Large intestine (tissue), 3 donors: ENCODE measurements at regions not wholly inside any gene's neighbourhood (a gene's known extent, or its start where the extent isn't known, plus 50 kb on each side); places are given as distances from the start of the nearest gene placed in this dataset.

Experiments
- DNase-seq, 2 donors: peaks; one replicate each; pipeline versions ENCODE4 v3.0.0 to v3.0.0-alpha.2; 2013
- H3K27ac ChIP-seq: one replicate; pipeline ENCODE4 v1.5.1; 2013; ENCODE audit warnings: low read length
- H3K27me3 ChIP-seq: 2 replicates; pipeline ENCODE4 v1.6.1; 2013; ENCODE audit warnings: low read length; ENCODE audit not compliant: control insufficient read depth, insufficient read depth
- H3K36me3 ChIP-seq: 2 replicates; pipeline ENCODE4 v1.6.1; 2013; ENCODE audit warnings: low read length; ENCODE audit not compliant: control insufficient read depth, insufficient read depth
- H3K4me1 ChIP-seq: one replicate; pipeline ENCODE4 v1.6.1; 2013; ENCODE audit warnings: low read length; ENCODE audit not compliant: control insufficient read depth, insufficient read depth
- H3K4me3 ChIP-seq: one replicate; pipeline ENCODE4 v1.5.1; 2013; ENCODE audit warnings: low read length
- H3K9me3 ChIP-seq: one replicate; pipeline ENCODE4 v1.6.1; 2013; ENCODE audit warnings: mild to moderate bottlenecking, low read depth, low read length, moderate library complexity; ENCODE audit not compliant: control insufficient read depth
- WGBS: methylation state at CpG from one replicate; pipeline ENCODE4 v1.1.5; 2013; ENCODE audit warnings: low lambda C conversion rate; ENCODE audit not compliant: insufficient coverage; 5-methylcytosine and 5-hydroxymethylcytosine counted together

- Histone ChIP-seq H3K4me1 (peaks cover 6% of the 10 kb centered on the region), H3K9me3 (peaks cover 6% of the 10 kb centered on the region), H3K27me3 (no peaks in the 10 kb centered on the region), H3K27ac (no peak overlapping the region), H3K4me3 (no peak overlapping the region), H3K36me3 (no peaks in the 10 kb centered on the region)
- DNase-seq, result no peak
- WGBS, result no CpG with 5 or more reads among the region's 5 CpGs
Measured at GRCh38 chr7:33714208-33714607, 191.1 kb upstream of the BMPER start.

- DNase-seq, result peak in 1 of 2 donors; percentile 56
- H3K27ac ChIP-seq, result peak overlapping the region; percentile 16
- no peaks in the 10 kb centered on the region for H3K36me3 ChIP-seq
- no peaks in the 10 kb centered on the region for H3K27me3 ChIP-seq
- no peak overlapping the region for H3K4me3 ChIP-seq
- peaks cover 6% of the 10 kb centered on the region for H3K9me3 ChIP-seq
- WGBS, result 33% methylated on average over 1 of the region's 2 CpGs
- H3K4me1 ChIP-seq, result peaks cover 6% of the 10 kb centered on the region
Measured at GRCh38 chr7:33716581-33717477, 188.5 kb upstream of the BMPER start.

GRCh38 chr7:33719059-33719581, 186.2 kb upstream of the BMPER start:
- Histone ChIP-seq H3K36me3 (no peaks in the 10 kb centered on the region), H3K27me3 (no peaks in the 10 kb centered on the region), H3K4me3 (no peak overlapping the region), H3K4me1 (peaks cover 12% of the 10 kb centered on the region), H3K9me3 (peaks cover 6% of the 10 kb centered on the region), H3K27ac (no peak overlapping the region)
- no peak for DNase-seq
- WGBS, result no CpG with 5 or more reads among the region's 5 CpGs

- Histone ChIP-seq H3K36me3 (no peaks in the 10 kb centered on the region), H3K27me3 (no peaks in the 10 kb centered on the region), H3K9me3 (no peaks in the 10 kb centered on the region), H3K4me1 (peaks cover 12% of the 10 kb centered on the region), H3K4me3 (no peak overlapping the region), H3K27ac (no peak overlapping the region)
- no peak for DNase-seq
- 100% methylated on average over 3 of the region's 4 CpGs for WGBS
Measured at GRCh38 chr7:33720139-33720538, 185.2 kb upstream of the BMPER start.

GRCh38 chr7:33720870-33721269, 184.5 kb upstream of the BMPER start:
- Histone ChIP-seq H3K9me3 (no peaks in the 10 kb centered on the region), H3K27ac (no peak overlapping the region), H3K36me3 (no peaks in the 10 kb centered on the region), H3K4me1 (peaks cover 12% of the 10 kb centered on the region), H3K27me3 (no peaks in the 10 kb centered on the region), H3K4me3 (no peak overlapping the region)
- no peak for DNase-seq
- no CpG with 5 or more reads among the region's 3 CpGs for WGBS

- DNase-seq, result no peak
- Histone ChIP-seq H3K36me3 (no peaks in the 10 kb centered on the region), H3K27ac (no peak overlapping the region), H3K9me3 (no peaks in the 10 kb centered on the region), H3K4me3 (no peak overlapping the region), H3K27me3 (no peaks in the 10 kb centered on the region), H3K4me1 (peaks cover 10% of the 10 kb centered on the region)
- no CpG with 5 or more reads among the region's 4 CpGs for WGBS
Measured at GRCh38 chr7:33721895-33722294, 183.4 kb upstream of the BMPER start.

GRCh38 chr7:33722383-33723101, 182.8 kb upstream of the BMPER start:
- Histone ChIP-seq H3K9me3 (no peaks in the 10 kb centered on the region), H3K36me3 (no peaks in the 10 kb centered on the region), H3K4me3 (no peak overlapping the region), H3K4me1 (peaks cover 6% of the 10 kb centered on the region), H3K27me3 (no peaks in the 10 kb centered on the region), H3K27ac (no peak overlapping the region)
- WGBS, result 60% methylated on average over 1 of the region's 15 CpGs
- DNase-seq, result peak; percentile 48 to 54

GRCh38 chr7:33724201-33724600, 181.1 kb upstream of the BMPER start:
- H3K9me3 ChIP-seq, result no peaks in the 10 kb centered on the region
- H3K4me3 ChIP-seq, result no peak overlapping the region
- H3K27me3 ChIP-seq, result no peaks in the 10 kb centered on the region
- peaks cover 6% of the 10 kb centered on the region for H3K4me1 ChIP-seq
- WGBS, result no CpG with 5 or more reads among the region's 3 CpGs
- H3K27ac ChIP-seq, result no peak overlapping the region
- no peaks in the 10 kb centered on the region for H3K36me3 ChIP-seq
- DNase-seq, result no peak

- Histone ChIP-seq H3K4me3 (no peak overlapping the region), H3K27me3 (no peaks in the 10 kb centered on the region), H3K9me3 (no peaks in the 10 kb centered on the region), H3K27ac (no peak overlapping the region), H3K36me3 (no peaks in the 10 kb centered on the region), H3K4me1 (peaks cover 6% of the 10 kb centered on the region)
- no peak for DNase-seq
- WGBS, result 85% methylated on average over 2 of the region's 7 CpGs
Measured at GRCh38 chr7:33725111-33726025, 180.0 kb upstream of the BMPER start.

- Histone ChIP-seq H3K36me3 (no peaks in the 10 kb centered on the region), H3K27ac (no peak overlapping the region), H3K4me3 (no peak overlapping the region), H3K9me3 (no peaks in the 10 kb centered on the region), H3K27me3 (no peaks in the 10 kb centered on the region), H3K4me1 (peaks cover 6% of the 10 kb centered on the region)
- no CpG with 5 or more reads among the region's 5 CpGs for WGBS
- no peak for DNase-seq
Measured at GRCh38 chr7:33726582-33726981, 178.8 kb upstream of the BMPER start.
